HEK293 (cell line): ENCODE measurements at regions not wholly inside any gene's neighbourhood (a gene's known extent, or its start where the extent isn't known, plus 50 kb on each side); places are given as distances from the start of the nearest gene placed in this dataset.

Source experiments
- ATF2 ChIP-seq: fragments of 450-650 bp; formaldehyde crosslinking; IDR thresholded peaks from 2 replicates; pipeline ENCODE4 v1.5.1; 2016; ENCODE audit warnings: missing biosample characterization, missing genetic modification characterization, low read depth
- CTCF ChIP-seq: fragments of 450-650 bp; formaldehyde crosslinking; IDR thresholded peaks from 2 replicates; pipeline ENCODE4 v1.5.1; 2016; ENCODE audit warnings: missing biosample characterization, missing genetic modification characterization
- PRDM6 ChIP-seq: fragments of 450-650 bp; formaldehyde crosslinking; IDR thresholded peaks from 2 replicates; pipeline ENCODE4 v1.5.1; 2017; ENCODE audit warnings: missing biosample characterization, missing genetic modification characterization
- REST ChIP-seq: fragments of 450-650 bp; formaldehyde crosslinking; IDR thresholded peaks from 2 replicates; pipeline ENCODE4 v1.5.1; 2016; ENCODE audit warnings: missing biosample characterization, missing genetic modification characterization
- SP2 ChIP-seq: fragments of 450-650 bp; formaldehyde crosslinking; IDR thresholded peaks from 2 replicates; pipeline ENCODE4 v1.5.1; 2016; ENCODE audit warnings: missing biosample characterization, missing genetic modification characterization
- TCF7L2 ChIP-seq: IDR thresholded peaks from 2 replicates; pipeline ENCODE4 v1.6.1; 2011; ENCODE audit warnings: low read depth, mild to moderate bottlenecking, inconsistent platforms, low read length, moderate library complexity, borderline replicate concordance
- ZBTB11 ChIP-seq: fragments of 450-650 bp; formaldehyde crosslinking; conservative IDR thresholded peaks from 2 replicates; pipeline ENCODE4 v1.5.1; 2016; ENCODE audit warnings: low read depth, missing biosample characterization, missing genetic modification characterization
- ZBTB7A ChIP-seq: fragments of 450-650 bp; formaldehyde crosslinking; IDR thresholded peaks from 2 replicates; pipeline ENCODE4 v1.5.1; 2016; ENCODE audit warnings: low read depth, missing biosample characterization, missing genetic modification characterization
- ZEB2 ChIP-seq: fragments of 450-650 bp; formaldehyde crosslinking; IDR thresholded peaks from 2 replicates; pipeline ENCODE4 v1.5.1; 2016; ENCODE audit warnings: missing biosample characterization, missing genetic modification characterization
- ZNF133 ChIP-seq: fragments of 450-650 bp; formaldehyde crosslinking; IDR thresholded peaks from 2 replicates; pipeline ENCODE4 v1.5.1; 2016; ENCODE audit warnings: missing biosample characterization, missing genetic modification characterization
- ZNF610 ChIP-seq: fragments of 450-650 bp; formaldehyde crosslinking; IDR thresholded peaks from 2 replicates; pipeline ENCODE4 v1.5.1; 2016; ENCODE audit warnings: missing biosample characterization, missing genetic modification characterization, borderline replicate concordance
- ZNF621 ChIP-seq: fragments of 450-650 bp; formaldehyde crosslinking; IDR thresholded peaks from 2 replicates; pipeline ENCODE4 v1.5.1; 2017; ENCODE audit warnings: missing biosample characterization, missing genetic modification characterization
- ZNF664 ChIP-seq: fragments of 450-650 bp; formaldehyde crosslinking; IDR thresholded peaks from 2 replicates; pipeline ENCODE4 v1.5.1; 2016; ENCODE audit warnings: missing biosample characterization, missing genetic modification characterization

- no peak for TF ChIP-seq ATF2 (tag by site-specific recombination)
- TF ChIP-seq ZNF664 (tag by site-specific recombination): no peak
- TF ChIP-seq CTCF (tag by site-specific recombination): no peak
- no peak for TF ChIP-seq ZBTB7A (tag by site-specific recombination)
- TF ChIP-seq ZEB2 (tag by site-specific recombination): no peak
- TF ChIP-seq ZNF621 (tag by site-specific recombination): no peak
- no peak for TF ChIP-seq REST (tag by site-specific recombination)
- TF ChIP-seq PRDM6: no peak
- no peak for TF ChIP-seq ZBTB11 (tag by site-specific recombination)
- no peak for TF ChIP-seq SP2 (tag by site-specific recombination)
- TF ChIP-seq TCF7L2: no peak
- TF ChIP-seq ZNF133 (tag by site-specific recombination): no peak
- TF ChIP-seq ZNF610 (tag by site-specific recombination): no peak
Observed at GRCh38 chr4:107366016-107366735, 330.1 kb upstream of the DKK2 start.
